Kidney epithelial cell (primary cell): ENCODE measurements at regions not wholly inside any gene's neighbourhood (a gene's known extent, or its start where the extent isn't known, plus 50 kb on each side); places are given as distances from the start of the nearest gene placed in this dataset.

ENCODE experiments used
- DNase-seq: peaks from one replicate; pipeline ENCODE4 v3.0.0-alpha.2; 2010; ENCODE audit warnings: low read depth
- H3K27me3 ChIP-seq: 2 replicates; pipeline ENCODE4 v1.6.0; 2011; ENCODE audit warnings: low read length; ENCODE audit not compliant: control insufficient read depth, insufficient read depth
- H3K36me3 ChIP-seq: 2 replicates; pipeline ENCODE4 v1.5.1; 2011; ENCODE audit warnings: low read length; ENCODE audit not compliant: control insufficient read depth, insufficient read depth
- H3K4me3 ChIP-seq: 2 replicates; pipeline ENCODE4 v1.5.1; 2011; ENCODE audit warnings: low read depth, mild to moderate bottlenecking, control low read depth, low read length
- CTCF ChIP-seq: IDR thresholded peaks from 2 replicates; pipeline ENCODE4 v1.5.1; 2011; ENCODE audit warnings: mild to moderate bottlenecking, moderate library complexity, low read length, control low read depth, inconsistent platforms; ENCODE audit not compliant: insufficient read depth, poor library complexity, severe bottlenecking

- DNase-seq = no peak
- TF ChIP-seq CTCF = no peak
- no peaks in the 10 kb centered on the region for H3K36me3 ChIP-seq
- H3K4me3 ChIP-seq = no peak overlapping the region
- no peaks in the 10 kb centered on the region for H3K27me3 ChIP-seq
Observed at GRCh38 chr5:8695902-8696845, 827.2 kb downstream of the MTRR start.

- Histone ChIP-seq H3K27me3 (no peaks in the 10 kb centered on the region), H3K4me3 (no peak overlapping the region), H3K36me3 (no peaks in the 10 kb centered on the region)
- DNase-seq = no peak
- no peak for TF ChIP-seq CTCF
Observed at GRCh38 chr5:8700222-8700621, 831.3 kb downstream of the MTRR start.

- H3K4me3 ChIP-seq = no peak overlapping the region
- TF ChIP-seq CTCF = no peak
- H3K36me3 ChIP-seq = no peaks in the 10 kb centered on the region
- H3K27me3 ChIP-seq = no peaks in the 10 kb centered on the region
- DNase-seq = no peak
Observed at GRCh38 chr5:8700671-8701070, 831.7 kb downstream of the MTRR start.

GRCh38 chr5:8701251-8701650, 832.3 kb downstream of the MTRR start:
- DNase-seq = no peak
- TF ChIP-seq CTCF = no peak
- H3K27me3 ChIP-seq = no peaks in the 10 kb centered on the region
- no peaks in the 10 kb centered on the region for H3K36me3 ChIP-seq
- H3K4me3 ChIP-seq = no peak overlapping the region

GRCh38 chr5:8710426-8710930, 835.4 kb downstream of the SEMA5A start:
- DNase-seq = no peak
- H3K27me3 ChIP-seq = no peaks in the 10 kb centered on the region
- H3K36me3 ChIP-seq = no peaks in the 10 kb centered on the region
- no peak for TF ChIP-seq CTCF
- no peak overlapping the region for H3K4me3 ChIP-seq
